MV-4-11 (cell line): ENCODE measurements at regions not wholly inside any gene's neighbourhood (a gene's known extent, or its start where the extent isn't known, plus 50 kb on each side); places are given as distances from the start of the nearest gene placed in this dataset.

ENCODE experiments used
- DNase-seq: peaks from one replicate; lab custom pipeline; 2025; lab: John Stamatoyannopoulos, UW

DNA sequence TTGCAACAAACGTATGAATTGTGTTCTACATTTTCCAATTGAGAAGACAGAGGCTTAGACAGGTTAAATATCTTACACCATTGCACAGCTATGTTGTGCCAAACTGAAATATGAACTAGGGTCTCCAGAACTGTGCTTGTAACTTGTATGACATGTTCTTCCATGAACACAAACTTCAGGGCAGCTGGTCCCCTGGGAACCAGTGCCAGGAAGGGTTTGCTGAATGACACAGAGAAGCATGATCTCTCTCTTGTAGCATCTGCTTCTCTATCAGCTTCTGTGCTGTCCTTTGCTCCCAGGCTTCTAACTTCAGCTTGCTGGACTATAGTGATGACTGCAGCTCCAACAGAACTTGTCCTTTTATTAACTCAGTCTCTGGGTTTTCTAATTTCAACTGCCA is 385.5 kb downstream of the SIPA1L2 start:
- no peak for DNase-seq

DNA sequence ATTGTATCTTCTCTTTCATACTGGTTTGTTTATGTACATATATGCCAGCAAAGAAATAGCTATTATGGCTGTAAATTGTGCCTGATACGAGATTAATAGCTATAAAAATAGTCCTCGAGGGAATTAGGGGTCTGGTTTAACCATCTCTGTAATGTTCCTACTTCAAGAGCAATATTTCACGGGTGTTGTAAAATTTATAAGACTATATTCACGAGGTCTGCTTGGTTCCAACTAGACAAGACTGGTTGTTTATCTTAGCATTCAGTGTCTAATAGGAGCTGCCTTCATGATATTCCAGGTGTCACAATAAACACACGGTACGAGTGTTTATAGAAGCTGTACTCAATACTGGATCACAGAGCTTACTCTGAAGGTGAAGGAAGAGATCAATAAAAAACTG is 389.9 kb downstream of the SIPA1L2 start:
- no peak for DNase-seq

GRCh38 chr1:232239522-232239921 is 390.4 kb downstream of the SIPA1L2 start:
- no peak for DNase-seq

- DNase-seq: no peak
Measured at GRCh38 chr1:232238009-232238408, 391.9 kb downstream of the SIPA1L2 start.

GRCh38 chr1:232227306-232227705 is 402.6 kb downstream of the SIPA1L2 start:
- DNase-seq: no peak

- no peak for DNase-seq
Measured at GRCh38 chr1:232226197-232226712, 403.7 kb downstream of the SIPA1L2 start.

GRCh38 chr1:232225336-232226131 is 404.4 kb downstream of the SIPA1L2 start:
- no peak for DNase-seq

- no peak for DNase-seq
Measured at GRCh38 chr1:232223887-232224286, 406.0 kb downstream of the SIPA1L2 start.

DNA sequence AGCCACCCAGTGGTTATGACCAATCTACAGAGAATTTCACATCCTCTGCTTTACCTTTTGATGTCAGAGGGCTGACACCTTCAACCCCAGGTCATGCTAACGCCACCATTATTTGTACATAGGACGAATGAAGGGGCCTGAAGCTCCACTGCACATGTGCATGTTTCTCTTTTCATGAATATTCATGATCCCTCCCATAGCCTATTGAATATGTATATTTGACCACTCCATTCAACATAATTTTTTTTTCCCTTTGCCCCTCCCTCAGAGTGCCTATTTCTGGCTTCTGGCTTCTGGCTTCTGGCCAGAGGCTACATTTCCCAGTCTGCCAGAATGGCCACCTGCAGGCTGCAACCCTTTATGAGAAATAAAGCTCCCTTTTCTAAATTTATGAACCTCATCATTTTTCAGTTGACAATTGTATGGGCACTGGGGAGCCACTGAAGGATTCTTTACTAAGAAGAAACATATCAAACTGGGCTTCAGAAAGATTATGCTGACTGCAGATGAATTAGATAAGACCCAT is 406.7 kb downstream of the SIPA1L2 start:
- no peak for DNase-seq

GRCh38 chr1:232222614-232223013 is 407.3 kb downstream of the SIPA1L2 start:
- DNase-seq: no peak

DNA sequence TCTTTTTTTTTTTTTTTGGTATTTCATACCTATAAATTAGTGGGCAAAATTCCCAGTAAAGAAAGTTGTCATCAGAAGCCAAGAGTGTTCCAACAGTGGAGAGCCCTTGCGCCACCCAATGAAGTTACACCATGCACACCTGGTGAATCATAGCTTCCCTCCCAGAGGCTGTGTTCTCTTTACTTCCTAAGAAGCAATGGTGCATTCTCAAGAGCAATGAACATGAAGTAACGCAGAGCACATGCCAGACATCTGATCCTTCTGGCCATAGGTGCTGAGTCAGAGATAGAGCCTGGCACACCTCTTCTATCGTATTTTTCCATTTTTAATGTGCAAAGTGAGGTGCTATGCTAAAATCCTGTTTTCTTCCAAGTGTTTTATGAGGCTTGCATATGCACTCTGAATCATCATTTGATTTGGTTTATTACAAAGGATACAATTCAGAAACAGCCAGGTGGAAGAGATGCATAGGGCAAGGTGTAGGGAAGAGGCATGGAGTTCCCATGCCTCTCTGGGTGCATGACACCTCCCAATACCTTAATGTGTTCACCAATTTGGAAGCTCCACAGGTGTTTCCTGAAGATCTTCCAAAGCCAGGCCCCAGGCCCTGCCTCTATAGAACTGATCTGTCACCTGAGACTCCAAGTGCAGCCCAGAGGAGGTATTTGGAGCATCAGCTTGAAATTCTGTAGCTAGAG is 408.0 kb downstream of the SIPA1L2 start:
- no peak for DNase-seq

DNA sequence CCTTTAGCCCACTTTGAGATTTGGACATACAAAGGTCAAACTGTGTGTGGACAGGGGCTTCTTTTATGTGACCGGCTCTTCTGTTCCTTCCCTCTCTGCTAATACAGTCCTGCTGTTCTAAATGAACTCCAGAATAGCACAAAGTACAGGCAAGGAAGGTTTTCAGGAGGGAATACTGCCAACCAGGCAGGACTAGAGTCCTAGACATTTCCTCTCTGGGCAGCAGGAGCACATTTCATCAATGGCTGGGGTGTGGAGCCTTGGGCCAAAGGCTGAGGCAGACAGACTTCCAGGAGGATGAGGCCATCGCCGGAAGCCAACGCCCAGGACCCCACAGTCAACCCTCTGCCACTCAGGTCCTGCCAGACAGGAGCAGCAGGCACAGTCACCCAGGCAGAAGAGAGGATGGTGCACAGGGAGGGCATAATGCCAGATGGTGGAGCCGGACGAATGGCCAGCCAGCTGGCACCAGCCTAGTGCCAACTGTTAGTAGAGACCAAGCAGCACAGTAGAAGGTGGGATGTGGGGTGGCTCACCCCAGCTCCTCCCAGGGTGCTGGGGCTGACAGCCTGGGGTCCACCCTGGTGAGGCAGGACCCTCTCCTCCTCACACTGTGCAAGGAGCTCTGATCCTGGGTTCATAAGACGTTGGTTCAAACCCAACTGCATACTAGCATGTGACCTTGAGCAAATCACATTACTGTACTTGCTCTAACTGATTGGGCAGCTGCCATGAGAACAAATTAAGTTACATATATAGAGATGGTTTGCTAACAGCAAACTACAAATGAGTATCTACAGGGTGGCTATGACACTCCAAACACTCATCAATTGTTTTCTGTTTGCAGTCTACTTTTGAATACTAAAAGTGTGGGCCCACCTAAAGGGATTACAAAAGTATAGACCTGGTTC is 410.7 kb downstream of the SIPA1L2 start:
- no peak for DNase-seq

GRCh38 chr1:232213928-232214327 is 416.0 kb downstream of the SIPA1L2 start:
- no peak for DNase-seq

DNA sequence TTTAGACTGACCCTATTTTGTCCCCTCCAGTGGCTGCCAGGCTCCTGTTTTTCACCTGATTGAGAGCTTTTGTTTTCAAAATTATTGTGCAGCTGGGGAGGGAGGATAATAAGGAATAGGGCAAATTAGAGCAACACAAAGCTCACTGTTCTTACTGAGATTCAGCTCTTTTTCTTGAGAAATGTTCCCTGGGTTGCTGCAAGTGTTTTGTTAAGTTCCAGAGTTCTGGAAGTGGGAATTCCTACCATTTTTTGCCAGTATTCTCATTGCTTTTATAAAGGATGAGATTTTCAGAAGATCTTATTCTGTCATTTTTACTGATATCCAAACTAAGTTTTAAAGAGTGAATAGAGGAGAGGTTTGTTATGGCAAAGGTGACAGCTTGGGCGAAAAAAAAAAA is 417.7 kb downstream of the SIPA1L2 start:
- no peak for DNase-seq

DNA sequence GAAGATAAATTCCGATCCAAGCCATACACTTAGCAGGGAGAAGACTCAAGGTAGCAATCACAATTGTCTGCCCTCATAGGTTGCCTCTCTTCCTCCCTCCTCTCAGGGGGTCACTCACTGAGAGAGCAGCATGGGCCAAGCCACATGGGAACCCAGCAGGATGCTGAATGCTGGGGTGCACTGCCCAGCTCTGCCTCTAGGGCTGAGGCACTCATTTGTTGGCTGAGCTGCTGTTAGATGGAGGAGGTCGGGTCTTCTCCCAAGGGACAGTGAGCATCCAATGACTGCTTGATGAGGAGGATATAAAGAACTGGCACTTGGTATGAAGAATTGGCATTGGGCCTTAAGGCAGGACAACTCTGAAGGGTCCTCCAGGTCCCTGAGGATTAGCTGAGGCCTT is 418.8 kb downstream of the SIPA1L2 start:
- no peak for DNase-seq

- no peak for DNase-seq
Measured at GRCh38 chr1:232209357-232209756, 420.6 kb downstream of the SIPA1L2 start.

- DNase-seq: no peak
Measured at GRCh38 chr1:232207073-232207866, 422.7 kb downstream of the SIPA1L2 start.

GRCh38 chr1:232204269-232204668 is 425.7 kb downstream of the SIPA1L2 start:
- no peak for DNase-seq

DNA sequence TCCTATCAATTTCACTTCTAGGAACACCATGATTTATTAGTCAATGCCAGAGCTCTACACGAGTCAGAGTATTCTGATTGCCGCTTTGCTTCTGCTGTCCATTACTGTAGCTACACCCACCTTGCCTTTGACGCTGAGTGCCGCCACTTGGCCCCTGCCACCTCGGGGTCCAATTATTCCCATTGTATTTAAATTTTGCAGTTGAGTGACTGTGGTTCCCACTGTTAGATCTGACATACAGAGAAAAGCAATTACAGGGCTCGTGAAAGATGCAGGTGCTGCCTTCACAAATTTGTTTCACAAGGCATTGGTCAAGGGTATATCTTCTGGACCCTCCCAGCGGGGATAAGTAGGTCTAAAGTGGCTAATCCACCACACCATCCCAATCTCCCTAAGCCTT is 428.9 kb downstream of the SIPA1L2 start:
- DNase-seq: no peak

GRCh38 chr1:232196042-232196441 is 433.9 kb downstream of the SIPA1L2 start:
- no peak for DNase-seq

GRCh38 chr1:232194424-232194823 is 435.5 kb downstream of the SIPA1L2 start:
- DNase-seq: no peak
